ENCODE measurements at regions not wholly inside any gene's neighbourhood (a gene's known extent, or its start where the extent isn't known, plus 50 kb on each side); places are given as distances from the start of the nearest gene placed in this dataset.

DNA sequence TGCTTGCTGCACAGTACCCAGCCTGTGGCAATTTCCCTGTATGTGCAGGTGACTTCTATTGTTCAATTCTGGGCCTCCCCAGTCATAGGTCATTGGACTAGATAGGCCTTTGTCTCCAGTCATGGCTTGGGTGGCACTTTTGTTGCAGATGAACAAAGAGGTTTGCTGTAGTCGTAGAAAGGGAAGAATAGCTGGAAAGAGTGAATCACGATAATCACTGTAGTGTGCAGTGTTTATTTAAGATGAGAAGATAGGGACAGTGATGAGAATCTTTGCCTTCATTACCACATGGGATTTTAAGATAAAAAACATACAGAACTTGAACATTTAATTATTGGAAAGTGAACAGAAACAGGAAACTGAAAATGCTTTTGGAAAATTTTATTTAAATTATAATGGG is 156.1 kb upstream of the CYRIA start:
- H3K27me3 ChIP-seq (ENCODE audit: low read depth, low read length) = no peaks in the 10 kb centered on the region
- no peak for TF ChIP-seq EZH2phosphoT487 (IDR thresholded peaks at IDR 0.05; ENCODE audit: low read depth)
- TF ChIP-seq, protein P1, sequence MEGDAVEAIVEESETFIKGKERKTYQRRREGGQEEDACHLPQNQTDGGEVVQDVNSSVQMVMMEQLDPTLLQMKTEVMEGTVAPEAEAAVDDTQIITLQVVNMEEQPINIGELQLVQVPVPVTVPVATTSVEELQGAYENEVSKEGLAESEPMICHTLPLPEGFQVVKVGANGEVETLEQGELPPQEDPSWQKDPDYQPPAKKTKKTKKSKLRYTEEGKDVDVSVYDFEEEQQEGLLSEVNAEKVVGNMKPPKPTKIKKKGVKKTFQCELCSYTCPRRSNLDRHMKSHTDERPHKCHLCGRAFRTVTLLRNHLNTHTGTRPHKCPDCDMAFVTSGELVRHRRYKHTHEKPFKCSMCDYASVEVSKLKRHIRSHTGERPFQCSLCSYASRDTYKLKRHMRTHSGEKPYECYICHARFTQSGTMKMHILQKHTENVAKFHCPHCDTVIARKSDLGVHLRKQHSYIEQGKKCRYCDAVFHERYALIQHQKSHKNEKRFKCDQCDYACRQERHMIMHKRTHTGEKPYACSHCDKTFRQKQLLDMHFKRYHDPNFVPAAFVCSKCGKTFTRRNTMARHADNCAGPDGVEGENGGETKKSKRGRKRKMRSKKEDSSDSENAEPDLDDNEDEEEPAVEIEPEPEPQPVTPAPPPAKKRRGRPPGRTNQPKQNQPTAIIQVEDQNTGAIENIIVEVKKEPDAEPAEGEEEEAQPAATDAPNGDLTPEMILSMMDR (IDR thresholded peaks at IDR 0.05; ENCODE audit: low read depth, low read length) = no peak
- H2AFZ ChIP-seq (ENCODE audit: low read depth, low read length) = no peak overlapping the region; the same call in 1 of the 2 replicates
- H3K9ac ChIP-seq (ENCODE audit: low read length) = no peak overlapping the region
- H3K4me2 ChIP-seq (ENCODE audit: low read length) = no peak overlapping the region
- no peaks in the 10 kb centered on the region for H3K79me2 ChIP-seq (ENCODE audit: low read length)
- H3K27ac ChIP-seq (ENCODE audit: low read length) = no peak overlapping the region
- H3K36me3 ChIP-seq (replicated peaks; ENCODE audit: low read depth, low read length) = no peaks in the 10 kb centered on the region
- H3K4me1 ChIP-seq (ENCODE audit: low read length) = no peaks in the 10 kb centered on the region
- H3K4me3 ChIP-seq (ENCODE audit: low read length) = no peak overlapping the region
- H3K9me3 ChIP-seq (ENCODE audit: insufficient read depth, low read length) = no peaks in the 10 kb centered on the region
- H4K20me1 ChIP-seq (ENCODE audit: insufficient read depth, low read length) = no peaks in the 10 kb centered on the region

DNA sequence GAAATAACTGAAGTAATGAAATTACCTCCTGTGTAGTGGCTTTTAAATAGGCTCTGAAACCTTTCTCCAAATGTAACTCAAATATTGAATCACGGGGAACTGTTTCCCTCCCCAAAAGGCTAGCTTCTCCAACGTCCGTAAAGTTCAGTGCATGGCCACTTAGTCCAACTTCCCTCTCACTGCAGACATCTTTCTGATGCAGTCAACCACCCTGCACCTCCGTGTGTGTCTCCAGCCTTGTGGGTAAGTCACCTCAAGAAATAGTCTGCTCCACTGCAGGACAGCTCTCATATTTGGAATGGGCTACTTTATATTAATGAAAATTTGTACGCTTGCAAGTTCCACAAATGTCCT is 152.5 kb upstream of the CYRIA start:
- Histone ChIP-seq H3K79me2 (ENCODE audit: low read length) (no peaks in the 10 kb centered on the region), H3K27ac (ENCODE audit: low read length) (no peak overlapping the region), H3K4me3 (ENCODE audit: low read length) (no peak overlapping the region), H4K20me1 (ENCODE audit: insufficient read depth, low read length) (no peaks in the 10 kb centered on the region), H3K27me3 (ENCODE audit: low read depth, low read length) (no peaks in the 10 kb centered on the region), H3K9me3 (ENCODE audit: insufficient read depth, low read length) (no peaks in the 10 kb centered on the region), H3K4me2 (ENCODE audit: low read length) (no peak overlapping the region), H3K4me1 (ENCODE audit: low read length) (no peaks in the 10 kb centered on the region), H3K9ac (ENCODE audit: low read length) (no peak overlapping the region), H3K36me3 (replicated peaks; ENCODE audit: low read depth, low read length) (no peaks in the 10 kb centered on the region), H2AFZ (ENCODE audit: low read depth, low read length) (no peak overlapping the region)
- no peak for TF ChIP-seq EZH2phosphoT487 (IDR thresholded peaks at IDR 0.05; ENCODE audit: low read depth)
- TF ChIP-seq, protein P1 (IDR thresholded peaks at IDR 0.05; ENCODE audit: low read depth, low read length) = no peak

DNA sequence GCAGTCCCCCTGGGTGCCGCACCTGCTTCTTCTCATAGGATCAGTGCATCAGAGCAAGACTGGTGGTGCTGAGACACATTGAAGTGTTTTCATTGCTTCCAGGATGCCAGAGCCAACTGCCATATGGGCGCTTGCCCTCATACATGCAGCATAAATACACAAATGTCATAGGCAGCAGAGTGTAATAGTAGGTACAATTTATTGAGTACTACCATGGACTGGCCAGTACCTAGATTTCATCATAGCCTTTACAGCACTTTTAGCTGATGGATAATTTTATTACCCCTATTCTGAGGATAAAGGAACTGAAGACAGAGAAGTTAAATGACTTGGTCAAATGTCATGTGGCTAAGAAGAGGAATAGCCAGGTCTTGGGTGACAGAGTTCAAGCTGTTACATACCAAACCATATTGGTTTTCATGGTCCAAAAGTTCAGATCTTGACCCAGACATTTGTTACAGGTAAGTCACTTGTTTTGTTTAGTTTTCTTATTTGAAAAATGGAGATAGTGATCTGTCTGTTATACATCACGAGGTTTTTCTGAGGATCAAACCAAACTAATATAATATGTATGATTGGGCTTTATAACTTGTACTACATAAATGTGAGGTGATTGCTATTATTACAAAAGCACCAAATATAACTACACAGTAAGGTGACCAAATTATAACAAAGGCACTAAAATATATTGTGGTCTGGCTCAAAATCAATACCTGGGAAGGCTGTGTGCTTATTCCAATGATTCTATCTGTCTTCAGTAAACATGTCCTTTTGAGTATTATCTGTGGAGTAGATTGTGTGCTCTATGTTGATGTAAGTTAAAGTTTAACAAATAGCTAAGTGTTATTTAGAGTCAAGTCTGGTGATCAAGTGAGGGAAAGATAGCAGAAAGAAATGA is 151.9 kb upstream of the CYRIA start:
- no peaks in the 10 kb centered on the region for H3K9me3 ChIP-seq (ENCODE audit: insufficient read depth, low read length)
- no peaks in the 10 kb centered on the region for H3K79me2 ChIP-seq (ENCODE audit: low read length)
- no peaks in the 10 kb centered on the region for H3K4me1 ChIP-seq (ENCODE audit: low read length)
- H4K20me1 ChIP-seq (ENCODE audit: insufficient read depth, low read length) = no peaks in the 10 kb centered on the region
- TF ChIP-seq, protein P1 (IDR thresholded peaks at IDR 0.05; ENCODE audit: low read depth, low read length) = no peak
- TF ChIP-seq EZH2phosphoT487 (IDR thresholded peaks at IDR 0.05; ENCODE audit: low read depth) = no peak
- no peak overlapping the region for H3K27ac ChIP-seq (ENCODE audit: low read length)
- no peak overlapping the region for H2AFZ ChIP-seq (ENCODE audit: low read depth, low read length)
- H3K27me3 ChIP-seq (ENCODE audit: low read depth, low read length) = no peaks in the 10 kb centered on the region
- H3K4me2 ChIP-seq (ENCODE audit: low read length) = no peak overlapping the region
- H3K9ac ChIP-seq (ENCODE audit: low read length) = no peak overlapping the region
- no peak overlapping the region for H3K4me3 ChIP-seq (ENCODE audit: low read length)
- H3K36me3 ChIP-seq (replicated peaks; ENCODE audit: low read depth, low read length) = no peaks in the 10 kb centered on the region

DNA sequence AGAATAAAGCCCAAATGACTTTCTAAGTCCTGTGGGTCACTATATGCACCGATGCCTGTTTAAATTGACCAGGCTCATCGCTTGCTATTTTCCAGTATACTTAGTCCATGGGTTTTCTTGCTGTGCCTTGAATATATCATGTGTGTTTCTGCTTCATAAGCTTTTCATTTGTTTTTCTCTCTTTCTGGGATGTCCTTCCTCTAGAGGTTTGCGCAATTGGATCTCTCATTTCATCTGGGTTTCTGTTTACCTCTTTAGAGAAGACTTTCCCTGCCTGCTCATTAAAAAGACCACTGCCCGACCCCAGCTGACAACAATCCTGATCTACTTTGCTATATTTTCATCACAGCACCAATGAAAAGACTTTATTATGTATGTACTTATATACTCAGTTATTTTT is 150.9 kb upstream of the CYRIA start:
- Histone ChIP-seq H2AFZ (ENCODE audit: low read depth, low read length) (no peak overlapping the region), H3K9me3 (ENCODE audit: insufficient read depth, low read length) (no peaks in the 10 kb centered on the region), H3K4me2 (ENCODE audit: low read length) (no peak overlapping the region), H3K79me2 (ENCODE audit: low read length) (no peaks in the 10 kb centered on the region), H3K4me1 (ENCODE audit: low read length) (no peaks in the 10 kb centered on the region), H4K20me1 (ENCODE audit: insufficient read depth, low read length) (no peaks in the 10 kb centered on the region), H3K27ac (ENCODE audit: low read length) (no peak overlapping the region), H3K27me3 (ENCODE audit: low read depth, low read length) (no peaks in the 10 kb centered on the region), H3K9ac (ENCODE audit: low read length) (no peak overlapping the region), H3K36me3 (replicated peaks; ENCODE audit: low read depth, low read length) (no peaks in the 10 kb centered on the region), H3K4me3 (ENCODE audit: low read length) (no peak overlapping the region)
- no peak for TF ChIP-seq EZH2phosphoT487 (IDR thresholded peaks at IDR 0.05; ENCODE audit: low read depth)
- TF ChIP-seq, protein P1 (IDR thresholded peaks at IDR 0.05; ENCODE audit: low read depth, low read length) = no peak
